ENCODE measurements at regions not wholly inside any gene's neighbourhood (a gene's known extent, or its start where the extent isn't known, plus 50 kb on each side); places are given as distances from the start of the nearest gene placed in this dataset.

DNA sequence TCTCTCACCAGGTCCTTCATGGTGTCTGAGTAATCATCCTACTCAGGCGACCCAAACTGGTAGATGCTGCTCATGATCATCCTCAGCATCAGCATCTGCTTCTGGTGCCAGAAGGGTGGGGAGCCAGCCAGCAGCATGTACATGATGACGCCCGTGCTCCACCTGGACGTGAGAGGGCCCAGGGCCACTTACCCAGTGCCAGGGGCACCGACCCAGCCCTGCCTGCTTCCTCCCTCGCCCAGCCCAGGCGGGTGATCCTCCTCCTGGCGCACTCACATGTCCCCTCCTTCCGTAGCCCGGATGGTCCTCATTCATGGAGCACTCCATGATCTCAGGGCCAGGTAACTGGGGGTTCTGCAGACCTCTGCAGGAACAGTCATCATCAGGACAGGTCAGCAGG lies 764.8 kb upstream of the ZNF722 start:
- Histone ChIP-seq H4K20me1 (replicated peaks; ENCODE audit: insufficient read depth) (no peaks in the 10 kb centered on the region), H3K27ac (ENCODE audit: low read depth) (no peak overlapping the region), H3K4me2 (no peak overlapping the region), H3K79me2 (replicated peaks; ENCODE audit: insufficient read depth) (no peaks in the 10 kb centered on the region), H3F3A (replicated peaks; ENCODE audit: low read depth) (no peaks in the 10 kb centered on the region), H2AFZ (no peak overlapping the region), H3K4me1 (ENCODE audit: insufficient read depth) (no peaks in the 10 kb centered on the region), H3K4me3 (no peak overlapping the region), H3K27me3 (ENCODE audit: insufficient read depth) (no peaks in the 10 kb centered on the region), H3K36me3 (ENCODE audit: insufficient read depth) (no peaks in the 10 kb centered on the region), H3K9me2 (ENCODE audit: insufficient read depth) (no peaks in the 10 kb centered on the region)
- TF ChIP-seq REST (IDR thresholded peaks at IDR 0.05; ENCODE audit: unreplicated experiment) = no peak
- TF ChIP-seq POLR2AphosphoS5 (IDR thresholded peaks at IDR 0.05; ENCODE audit: low read depth) = no peak
- no peak for TF ChIP-seq ZNF114 (CRISPR knock-in tag; IDR thresholded peaks at IDR 0.05)
- DNase-seq (ENCODE audit: low spot score) (no peak), ATAC-seq (no peak)
- H3K4me1 Mint-ChIP-seq = no peaks in the 10 kb centered on the region
- peaks cover 84% of the 10 kb centered on the region for H3K9me3 Mint-ChIP-seq
- H3K27ac Mint-ChIP-seq = no peak overlapping the region
- peaks cover 15% of the 10 kb centered on the region; the same call in 2 of the 3 replicates for H3K36me3 Mint-ChIP-seq (ENCODE audit: low read depth)
- H3K4me3 Mint-ChIP-seq = no peak overlapping the region
- H3K27me3 Mint-ChIP-seq (ENCODE audit: insufficient read depth, low read depth, poor library complexity) = no peaks in the 10 kb centered on the region
